AG04450 (cell line): ENCODE measurements at regions not wholly inside any gene's neighbourhood (a gene's known extent, or its start where the extent isn't known, plus 50 kb on each side); places are given as distances from the start of the nearest gene placed in this dataset.

Source experiments
- CTCF ChIA-PET: fragments of 300-600, 350-600 bp; formaldehyde crosslinking; extraction: SDS; loops from one replicate; lab custom pipeline; 2022; ENCODE audit warnings: antibody characterized with exemption, inconsistent platforms; lab: Charles Lee
- POLR2A ChIA-PET: fragments of 350-600 bp; formaldehyde crosslinking; extraction: SDS; loops from one replicate; lab custom pipeline; 2021; ENCODE audit warnings: antibody characterized with exemption, inconsistent platforms; lab: Yijun Ruan, JAX
- DNase-seq: peaks from one replicate; pipeline ENCODE4 v3.0.0-alpha.2; 2011; ENCODE audit warnings: low read depth, low spot score
- H3K27ac ChIP-seq: one replicate; pipeline ENCODE4 v1.5.1; 2012; ENCODE audit warnings: low read depth, low read length, control low read depth
- H3K27me3 ChIP-seq: one replicate; pipeline ENCODE4 v1.6.0; 2012; ENCODE audit warnings: low read length; ENCODE audit not compliant: control insufficient read depth, insufficient read depth
- H3K4me3 ChIP-seq: 2 replicates; pipeline ENCODE4 v1.5.1; 2011; ENCODE audit warnings: mild to moderate bottlenecking, low read depth, low read length, control low read depth
- H3K9me3 ChIP-seq: 2 replicates; pipeline ENCODE4 v1.5.1; 2012; ENCODE audit warnings: low read length; ENCODE audit not compliant: control insufficient read depth, insufficient read depth
- TF ChIP-seq, protein P1 (sequence below): IDR thresholded peaks from 2 replicates; pipeline ENCODE4 v1.5.1; 2011; ENCODE audit warnings: low read depth, low read length, control low read depth, inconsistent platforms

- H3K27me3 ChIP-seq: peaks cover 3% of the 10 kb centered on the region
- POLR2A ChIA-PET: no interaction called here
- TF ChIP-seq, protein P1, sequence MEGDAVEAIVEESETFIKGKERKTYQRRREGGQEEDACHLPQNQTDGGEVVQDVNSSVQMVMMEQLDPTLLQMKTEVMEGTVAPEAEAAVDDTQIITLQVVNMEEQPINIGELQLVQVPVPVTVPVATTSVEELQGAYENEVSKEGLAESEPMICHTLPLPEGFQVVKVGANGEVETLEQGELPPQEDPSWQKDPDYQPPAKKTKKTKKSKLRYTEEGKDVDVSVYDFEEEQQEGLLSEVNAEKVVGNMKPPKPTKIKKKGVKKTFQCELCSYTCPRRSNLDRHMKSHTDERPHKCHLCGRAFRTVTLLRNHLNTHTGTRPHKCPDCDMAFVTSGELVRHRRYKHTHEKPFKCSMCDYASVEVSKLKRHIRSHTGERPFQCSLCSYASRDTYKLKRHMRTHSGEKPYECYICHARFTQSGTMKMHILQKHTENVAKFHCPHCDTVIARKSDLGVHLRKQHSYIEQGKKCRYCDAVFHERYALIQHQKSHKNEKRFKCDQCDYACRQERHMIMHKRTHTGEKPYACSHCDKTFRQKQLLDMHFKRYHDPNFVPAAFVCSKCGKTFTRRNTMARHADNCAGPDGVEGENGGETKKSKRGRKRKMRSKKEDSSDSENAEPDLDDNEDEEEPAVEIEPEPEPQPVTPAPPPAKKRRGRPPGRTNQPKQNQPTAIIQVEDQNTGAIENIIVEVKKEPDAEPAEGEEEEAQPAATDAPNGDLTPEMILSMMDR: no peak
- no peak overlapping the region for H3K4me3 ChIP-seq
- CTCF ChIA-PET: no interaction called here
- no peak for DNase-seq
- no peak overlapping the region for H3K27ac ChIP-seq
- H3K9me3 ChIP-seq: peaks cover 6% of the 10 kb centered on the region; the same call in 1 of the 2 replicates
Observed at GRCh38 chr9:135010586-135010860, 76.9 kb upstream of the OLFM1 start.

- Histone ChIP-seq H3K9me3 (peaks cover 6% of the 10 kb centered on the region; the same call in 1 of the 2 replicates), H3K4me3 (no peak overlapping the region), H3K27ac (no peak overlapping the region), H3K27me3 (peaks cover 3% of the 10 kb centered on the region)
- ChIA-PET CTCF (no interaction called here), POLR2A (no interaction called here)
- no peak for DNase-seq
- TF ChIP-seq, protein P1: no peak
Observed at GRCh38 chr9:135010921-135011320, 76.5 kb upstream of the OLFM1 start.

- Histone ChIP-seq H3K9me3 (peaks cover under 1% of the 10 kb centered on the region; the same call in 1 of the 2 replicates), H3K4me3 (no peak overlapping the region), H3K27ac (no peak overlapping the region), H3K27me3 (peaks cover 3% of the 10 kb centered on the region)
- TF ChIP-seq, protein P1: no peak
- POLR2A ChIA-PET: no interaction called here
- CTCF ChIA-PET: no interaction called here
- DNase-seq: no peak
Observed at GRCh38 chr9:135012166-135012565, 75.3 kb upstream of the OLFM1 start.

DNA sequence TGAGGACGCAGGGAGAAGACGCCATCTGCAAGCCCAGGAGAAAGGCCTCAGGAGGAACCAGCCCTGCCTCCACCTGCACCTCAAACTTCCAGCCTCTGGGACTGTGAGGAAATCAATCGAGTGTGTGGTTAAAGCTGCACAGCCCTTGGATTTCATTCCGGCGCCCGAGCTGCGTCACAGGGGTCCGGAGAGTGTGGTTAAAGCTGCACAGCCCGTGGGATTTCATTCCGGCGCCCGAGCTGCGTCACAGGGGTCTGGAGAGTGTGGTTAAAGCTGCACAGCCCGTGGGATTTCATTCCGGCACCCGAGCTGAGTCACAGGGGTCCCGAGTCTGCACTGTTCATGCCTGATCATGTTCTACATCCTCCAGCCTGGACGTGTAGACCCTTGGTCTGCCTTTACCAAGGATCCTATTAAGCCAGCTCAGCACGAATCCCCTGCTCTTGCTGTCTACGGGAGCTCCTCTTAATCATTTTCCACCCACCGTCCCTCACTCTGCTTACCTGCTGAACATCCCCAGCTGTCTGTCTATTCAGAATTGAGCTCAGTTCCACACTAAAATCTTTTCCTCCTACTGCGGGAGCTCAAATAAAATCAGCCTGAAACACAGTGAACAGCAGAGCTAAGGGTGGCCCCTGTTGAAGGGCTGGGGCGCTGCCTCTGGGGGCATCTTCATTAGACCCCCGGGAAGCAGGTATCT is 73.0 kb upstream of the OLFM1 start:
- Histone ChIP-seq H3K4me3 (no peak overlapping the region), H3K9me3 (no peaks in the 10 kb centered on the region; the same call in 1 of the 2 replicates), H3K27ac (no peak overlapping the region), H3K27me3 (peaks cover 2% of the 10 kb centered on the region)
- CTCF ChIA-PET: no interaction called here
- TF ChIP-seq, protein P1: no peak
- POLR2A ChIA-PET: no interaction called here
- no peak for DNase-seq

DNA sequence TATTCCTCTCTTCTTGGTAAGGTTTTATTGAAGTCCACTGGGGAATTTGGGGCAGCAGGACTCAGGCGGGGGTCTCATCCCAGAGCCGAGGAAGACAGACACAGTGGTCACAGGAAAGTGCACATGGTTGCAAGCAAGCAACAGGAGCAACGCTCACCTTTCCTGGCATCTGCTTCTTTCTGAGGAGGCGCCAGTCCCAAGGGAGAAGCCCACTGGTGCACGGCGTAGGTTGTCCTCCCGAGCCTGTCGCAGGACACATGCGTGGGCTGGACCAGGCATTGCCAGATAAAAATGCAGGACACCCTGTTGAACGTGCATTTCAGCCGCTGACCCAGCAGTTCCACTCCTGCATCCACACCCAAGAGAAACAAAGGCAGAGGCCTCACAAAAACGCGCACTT is 72.4 kb upstream of the OLFM1 start:
- TF ChIP-seq, protein P1: no peak
- ChIA-PET POLR2A (no interaction called here), CTCF (no interaction called here)
- no peak overlapping the region for H3K27ac ChIP-seq
- H3K9me3 ChIP-seq: no peaks in the 10 kb centered on the region; the same call in 1 of the 2 replicates
- peaks cover 2% of the 10 kb centered on the region for H3K27me3 ChIP-seq
- DNase-seq: no peak
- H3K4me3 ChIP-seq: no peak overlapping the region
